GM12865 (cell line): ENCODE measurements at regions not wholly inside any gene's neighbourhood (a gene's known extent, or its start where the extent isn't known, plus 50 kb on each side); places are given as distances from the start of the nearest gene placed in this dataset.

Experiments
- DNase-seq: peaks from one replicate; pipeline ENCODE4 v3.0.0; 2010; ENCODE audit warnings: low read depth
- H3K4me3 ChIP-seq: 2 replicates; pipeline ENCODE4 v1.5.1; 2011; ENCODE audit warnings: mild to moderate bottlenecking, low read depth, low read length, control low read depth
- TF ChIP-seq, protein P1 (sequence below): IDR thresholded peaks from 2 replicates; pipeline ENCODE4 v1.5.1; 2011; ENCODE audit warnings: low read length, control low read depth, low read depth, inconsistent platforms; ENCODE audit not compliant: insufficient read depth; ENCODE audit errors: missing control alignments

DNA sequence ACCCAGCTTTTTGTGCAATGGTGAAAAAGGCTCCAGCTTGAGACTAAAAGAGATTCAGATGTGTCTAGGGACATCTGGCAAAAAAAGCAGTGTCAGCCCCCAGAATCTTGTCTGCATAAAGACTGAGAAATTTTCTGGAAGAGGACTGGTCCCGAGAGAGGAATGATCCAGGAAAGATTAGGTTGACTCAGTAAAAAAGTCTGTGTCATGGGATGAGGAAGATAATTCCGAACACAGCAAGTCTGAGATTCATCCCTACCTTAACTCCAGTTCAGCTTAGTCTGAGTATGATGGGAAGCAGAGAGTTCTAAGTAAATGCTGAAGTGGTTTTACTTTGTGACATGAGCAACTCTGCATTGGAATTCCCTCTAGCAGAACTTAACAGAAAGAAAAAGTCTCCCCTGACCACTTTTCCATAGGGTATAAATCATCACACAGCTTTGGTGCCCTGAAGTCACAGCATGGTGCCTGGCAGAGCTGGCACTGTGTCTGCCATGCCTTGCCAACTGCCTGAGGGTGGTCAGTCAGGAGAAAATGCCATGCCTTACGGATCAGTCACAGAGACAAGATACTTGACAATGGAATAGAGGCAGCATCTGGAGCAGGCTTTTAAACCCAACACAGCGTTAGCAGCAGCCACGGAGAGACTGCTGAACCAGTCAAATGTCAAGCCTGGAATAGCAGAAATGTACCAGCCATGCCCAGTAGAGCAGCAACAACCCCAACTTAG is 153.4 kb downstream of the ZC3H11B start:
- no peak for DNase-seq
- H3K4me3 ChIP-seq = no peak overlapping the region
- TF ChIP-seq, protein P1, sequence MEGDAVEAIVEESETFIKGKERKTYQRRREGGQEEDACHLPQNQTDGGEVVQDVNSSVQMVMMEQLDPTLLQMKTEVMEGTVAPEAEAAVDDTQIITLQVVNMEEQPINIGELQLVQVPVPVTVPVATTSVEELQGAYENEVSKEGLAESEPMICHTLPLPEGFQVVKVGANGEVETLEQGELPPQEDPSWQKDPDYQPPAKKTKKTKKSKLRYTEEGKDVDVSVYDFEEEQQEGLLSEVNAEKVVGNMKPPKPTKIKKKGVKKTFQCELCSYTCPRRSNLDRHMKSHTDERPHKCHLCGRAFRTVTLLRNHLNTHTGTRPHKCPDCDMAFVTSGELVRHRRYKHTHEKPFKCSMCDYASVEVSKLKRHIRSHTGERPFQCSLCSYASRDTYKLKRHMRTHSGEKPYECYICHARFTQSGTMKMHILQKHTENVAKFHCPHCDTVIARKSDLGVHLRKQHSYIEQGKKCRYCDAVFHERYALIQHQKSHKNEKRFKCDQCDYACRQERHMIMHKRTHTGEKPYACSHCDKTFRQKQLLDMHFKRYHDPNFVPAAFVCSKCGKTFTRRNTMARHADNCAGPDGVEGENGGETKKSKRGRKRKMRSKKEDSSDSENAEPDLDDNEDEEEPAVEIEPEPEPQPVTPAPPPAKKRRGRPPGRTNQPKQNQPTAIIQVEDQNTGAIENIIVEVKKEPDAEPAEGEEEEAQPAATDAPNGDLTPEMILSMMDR = no peak

DNA sequence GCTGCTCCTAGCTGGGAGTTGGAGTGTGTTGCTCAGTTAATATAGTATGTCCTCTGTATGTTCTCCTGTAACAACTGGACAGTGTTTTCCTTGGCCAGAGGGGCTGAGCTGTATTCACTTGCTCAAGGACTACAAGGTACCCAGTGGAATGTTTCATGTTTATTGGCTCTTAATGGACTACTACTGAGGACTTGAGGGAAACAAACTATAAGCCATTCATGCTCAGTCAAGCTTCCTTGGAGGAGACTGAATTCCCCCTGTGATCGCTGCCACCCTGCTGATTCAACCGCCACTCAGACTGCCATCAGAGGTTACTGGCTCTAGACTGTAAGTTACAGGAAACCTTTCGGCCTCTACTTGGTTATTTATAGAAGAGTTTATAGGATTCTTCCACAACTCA is 166.6 kb downstream of the ZC3H11B start:
- DNase-seq = no peak
- H3K4me3 ChIP-seq = no peak overlapping the region
- TF ChIP-seq, protein P1 = no peak

DNA sequence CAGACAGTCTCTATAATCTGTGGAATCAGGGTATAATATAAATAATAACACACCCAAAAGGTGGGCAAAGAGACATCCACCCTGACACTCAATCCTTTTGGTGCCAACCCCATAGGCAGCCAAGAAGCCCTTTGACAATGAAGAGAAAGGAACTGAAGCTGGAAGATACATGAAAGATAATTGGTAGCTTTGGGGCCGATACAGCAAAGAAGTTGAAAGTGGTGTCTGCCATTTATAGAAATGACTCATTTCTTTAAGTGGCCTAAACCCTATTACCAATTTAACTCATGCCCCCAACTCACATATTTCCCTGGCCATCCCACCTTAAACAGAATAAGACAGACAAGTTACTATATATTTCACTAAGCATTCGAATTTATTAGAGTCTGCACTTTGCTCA is 167.0 kb downstream of the ZC3H11B start:
- H3K4me3 ChIP-seq = no peak overlapping the region
- peak; percentile 27 for DNase-seq
- TF ChIP-seq, protein P1 = no peak

DNA sequence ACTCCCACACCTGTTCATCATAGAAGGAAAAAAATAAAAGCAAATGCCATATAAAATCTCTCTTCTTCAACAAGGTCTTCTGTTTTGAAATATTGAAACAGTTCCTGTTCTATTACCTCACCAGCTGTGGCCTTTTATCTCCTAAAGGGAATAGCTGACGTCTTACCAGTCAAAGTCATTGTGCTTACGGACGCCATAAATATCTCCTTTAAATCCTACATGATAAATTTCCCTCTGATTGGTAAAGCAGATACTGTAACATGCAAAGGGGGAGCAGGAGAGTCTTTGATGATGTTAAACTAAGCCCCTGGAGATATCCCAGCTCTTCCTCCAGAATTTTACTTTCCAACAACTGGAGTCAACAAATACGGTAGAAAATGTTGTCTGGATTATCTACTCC is 168.4 kb downstream of the ZC3H11B start:
- TF ChIP-seq, protein P1 = no peak
- no peak for DNase-seq
- H3K4me3 ChIP-seq = no peak overlapping the region

DNA sequence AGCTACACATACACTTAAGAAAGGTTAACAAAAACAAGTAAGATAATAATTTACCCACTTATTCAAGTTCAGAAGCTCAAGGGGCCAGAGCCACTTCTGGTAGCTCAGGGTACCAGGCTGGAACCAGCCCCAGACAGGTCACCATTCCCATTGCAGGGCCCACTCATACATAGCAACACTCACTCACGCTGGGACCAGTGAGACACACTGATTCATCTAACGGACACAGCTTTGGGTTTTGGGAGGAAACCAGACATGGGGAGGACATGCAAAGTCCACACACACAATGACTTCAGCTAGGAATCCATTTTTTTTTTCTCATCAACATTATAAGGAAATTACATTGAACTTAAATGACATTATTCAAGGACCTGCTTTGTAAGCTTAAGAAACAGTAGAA is 169.1 kb downstream of the ZC3H11B start:
- no peak overlapping the region for H3K4me3 ChIP-seq
- DNase-seq = no peak
- TF ChIP-seq, protein P1 = no peak

DNA sequence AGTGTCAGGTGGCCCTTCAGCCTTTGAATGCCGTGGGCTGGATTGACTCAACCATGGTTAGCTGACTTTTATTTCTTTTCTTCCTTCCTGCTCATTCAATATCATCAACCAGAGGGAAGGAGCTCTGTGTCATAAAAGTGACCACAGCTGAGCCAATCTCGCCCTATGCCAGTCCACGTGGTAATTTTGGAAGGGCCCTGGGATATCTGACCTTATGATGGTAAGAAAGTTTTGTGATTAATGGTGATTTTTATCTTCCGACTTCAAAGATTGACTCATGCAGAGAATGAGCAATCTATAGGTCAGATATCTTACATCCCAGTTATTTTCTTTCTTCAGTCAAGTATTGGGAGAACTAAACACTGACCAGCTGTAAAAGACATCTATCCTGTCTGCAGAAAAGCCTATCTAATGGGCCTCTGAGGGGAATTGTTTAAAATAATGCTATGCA is 170.3 kb downstream of the ZC3H11B start:
- TF ChIP-seq, protein P1 = no peak
- no peak for DNase-seq

DNA sequence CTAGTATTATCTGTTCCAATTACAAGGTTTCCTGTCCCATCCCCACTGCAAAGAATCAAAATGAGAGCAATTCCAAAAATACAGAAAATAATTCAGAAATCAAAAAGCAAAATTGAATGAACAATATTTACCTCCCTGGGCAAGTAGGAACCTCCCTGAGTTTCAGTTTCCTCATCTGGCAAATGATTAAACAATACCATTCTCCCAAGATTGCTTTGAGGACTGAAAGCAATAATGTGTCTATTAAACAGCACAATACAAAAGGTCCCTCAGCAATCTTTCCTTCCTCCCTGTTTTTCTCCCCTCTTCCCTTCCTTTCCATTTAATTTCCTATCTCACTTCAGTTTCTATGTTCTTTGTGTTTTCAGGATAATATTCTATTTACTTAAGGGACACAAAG is 171.0 kb downstream of the ZC3H11B start:
- no peak for DNase-seq
- TF ChIP-seq, protein P1 = no peak
- H3K4me3 ChIP-seq = no peak overlapping the region

More for the DNA sequence above, 170.3 kb downstream of the ZC3H11B start:
- no peak overlapping the region for H3K4me3 ChIP-seq
